Left colon (tissue), 2 donors: ENCODE measurements at regions not wholly inside any gene's neighbourhood (a gene's known extent, or its start where the extent isn't known, plus 50 kb on each side); places are given as distances from the start of the nearest gene placed in this dataset.

Experiments
- ATAC-seq: fragments of 200-7000 bp; cut with Tn5 transposase; one replicate; pipeline ENCODE4 v1.9.1; 2020; ENCODE audit warnings: mild to moderate bottlenecking, moderate library complexity
- DNase-seq, 2 donors: peaks; one replicate each; pipeline ENCODE4 v3.0.0-alpha.2; 2020
- intact Hi-C, 2 donors: fragments of 100-400 bp; cut with DNase I in 1 of 2; cut with micrococcal nuclease in 1 of 2; formaldehyde crosslinking; loops; one replicate each; pipeline versions ENCODE4 v1.11.2 to v1.14.0; 2022; cut with DNase I, micrococcal nuclease
- donor health status: DM: no; HTN: no; CAD: no.
- donor health status: DM: yes; HTN: yes; CAD: no.

- intact Hi-C loops = loop anchor here in 1 of 2 donors (10.0 kb wide), 1 partner anchor 55 kb away; no protein-coding TSS in a partner anchor
- ATAC-seq = no peak
- DNase-seq = no peak
These were observed 441.0 kb upstream of the SOX9 start for GRCh38 chr17:71679832-71680231.

- DNase-seq (peak; percentile 6 to 24), ATAC-seq (peak; percentile 98)
- intact Hi-C loops = loop anchor here in 1 of 2 donors (10.0 kb wide), 1 partner anchor 57 kb away; no protein-coding TSS in a partner anchor
These were observed 439.2 kb upstream of the SOX9 start for GRCh38 chr17:71681427-71682173.

- ATAC-seq (peak; percentile 35), DNase-seq (no peak)
- intact Hi-C loops = loop anchor here in 1 of 2 donors (10.0 kb wide), 1 partner anchor 57 kb away; no protein-coding TSS in a partner anchor
These were observed 438.7 kb upstream of the SOX9 start for GRCh38 chr17:71682174-71682494.

DNA sequence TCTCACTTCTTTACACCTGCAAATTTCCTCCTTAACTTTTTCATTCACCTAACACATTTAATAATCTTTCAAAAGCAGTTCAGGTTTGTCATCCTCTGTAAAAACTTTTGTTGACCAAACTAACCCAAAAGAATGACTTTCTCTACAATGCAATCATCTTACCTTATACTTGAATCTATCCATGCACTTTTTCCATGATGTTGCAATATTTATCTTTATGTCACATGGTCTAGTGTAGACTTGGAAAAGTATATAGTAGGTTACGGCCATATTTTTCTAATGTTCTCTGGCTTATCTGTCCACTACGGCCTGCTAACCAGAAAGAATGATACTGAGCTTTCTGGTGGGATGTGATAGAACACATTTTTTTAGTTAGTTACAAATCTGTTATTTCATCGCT lies 431.0 kb upstream of the SOX9 start:
- intact Hi-C loops = loop anchor here in 1 of 2 donors (10.0 kb wide), 1 partner anchor 65 kb away; no protein-coding TSS in a partner anchor
- DNase-seq = no peak
- no peak for ATAC-seq

GRCh38 chr17:71699907-71700306 lies 420.9 kb upstream of the SOX9 start:
- intact Hi-C loops = no loop called here
- DNase-seq (no peak), ATAC-seq (peak; percentile 52)

GRCh38 chr17:71703701-71704100 lies 417.1 kb upstream of the SOX9 start:
- DNase-seq (no peak), ATAC-seq (no peak)
- intact Hi-C loops = no loop called here

DNA sequence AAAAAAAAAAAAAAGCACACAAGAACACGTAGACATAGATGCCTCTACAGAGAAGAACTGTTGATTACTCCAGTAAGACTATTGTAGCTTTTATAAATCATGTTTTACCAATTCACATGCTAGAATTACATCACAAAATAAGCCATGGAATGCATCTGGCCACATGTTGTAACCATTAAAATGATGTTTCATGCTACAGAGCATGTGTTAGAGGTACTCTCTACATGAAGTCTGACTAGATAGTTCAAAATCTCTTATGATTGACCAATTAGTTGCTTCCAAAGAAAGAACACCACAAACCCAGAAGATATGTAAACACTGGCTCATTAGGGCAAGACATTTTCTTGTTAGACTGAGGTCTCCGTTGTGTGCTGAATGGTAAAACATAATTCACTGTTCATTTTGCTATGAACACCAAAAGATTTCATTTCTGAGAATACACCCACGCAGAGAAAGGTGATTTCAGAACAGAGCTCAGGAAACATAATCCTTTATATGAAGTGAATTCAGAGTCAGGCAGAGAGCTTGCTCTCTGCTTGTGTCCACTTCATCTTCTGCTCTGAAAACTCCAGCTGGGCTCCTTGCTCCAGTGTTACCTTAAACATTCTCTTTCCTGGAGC lies 411.4 kb upstream of the SOX9 start:
- ATAC-seq (no peak), DNase-seq (no peak)
- intact Hi-C loops = no loop called here

GRCh38 chr17:71709946-71710345 lies 410.9 kb upstream of the SOX9 start:
- DNase-seq (no peak), ATAC-seq (no peak)
- intact Hi-C loops = no loop called here

- ATAC-seq (no peak), DNase-seq (no peak)
These were observed 410.0 kb upstream of the SOX9 start for GRCh38 chr17:71710816-71711215.

GRCh38 chr17:71713846-71714245 lies 407.0 kb upstream of the SOX9 start:
- DNase-seq (no peak), ATAC-seq (no peak)
- intact Hi-C loops = no loop called here

More at GRCh38 chr17:71710816-71711215, 410.0 kb upstream of the SOX9 start:
- intact Hi-C loops = no loop called here

- DNase-seq = no peak
- no peak for ATAC-seq
- intact Hi-C loops = no loop called here
These were observed 396.5 kb upstream of the SOX9 start for GRCh38 chr17:71724339-71724738.

GRCh38 chr17:71725811-71726210 lies 395.0 kb upstream of the SOX9 start:
- intact Hi-C loops = no loop called here
- ATAC-seq = no peak

GRCh38 chr17:71726341-71726740 lies 394.5 kb upstream of the SOX9 start:
- DNase-seq (no peak), ATAC-seq (no peak)
- intact Hi-C loops = no loop called here

More at GRCh38 chr17:71725811-71726210, 395.0 kb upstream of the SOX9 start:
- DNase-seq = no peak

GRCh38 chr17:71727292-71727691 lies 393.5 kb upstream of the SOX9 start:
- intact Hi-C loops = no loop called here
- no peak for ATAC-seq

GRCh38 chr17:71727723-71728122 lies 393.1 kb upstream of the SOX9 start:
- intact Hi-C loops = no loop called here
- DNase-seq (no peak), ATAC-seq (no peak)

More at GRCh38 chr17:71727292-71727691, 393.5 kb upstream of the SOX9 start:
- no peak for DNase-seq

DNA sequence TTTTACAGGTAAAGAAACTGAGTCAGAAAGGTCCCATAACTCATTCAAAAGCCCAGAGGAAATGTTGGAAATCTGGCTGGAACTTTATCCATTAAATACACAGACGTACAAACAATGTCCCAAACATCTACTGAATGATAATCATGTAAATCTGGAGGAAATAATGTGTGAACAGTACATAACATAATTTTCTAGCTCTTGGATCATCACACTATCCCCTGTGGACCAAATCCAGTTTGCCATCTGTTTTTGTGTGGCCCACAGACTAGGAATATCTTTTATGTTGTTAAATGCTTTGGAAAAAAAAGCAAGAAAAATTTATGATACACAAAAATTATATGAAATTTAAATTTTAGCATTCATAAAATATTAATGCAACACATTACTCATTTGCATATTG lies 389.9 kb upstream of the SOX9 start:
- intact Hi-C loops = no loop called here
- ATAC-seq (no peak), DNase-seq (no peak)

DNA sequence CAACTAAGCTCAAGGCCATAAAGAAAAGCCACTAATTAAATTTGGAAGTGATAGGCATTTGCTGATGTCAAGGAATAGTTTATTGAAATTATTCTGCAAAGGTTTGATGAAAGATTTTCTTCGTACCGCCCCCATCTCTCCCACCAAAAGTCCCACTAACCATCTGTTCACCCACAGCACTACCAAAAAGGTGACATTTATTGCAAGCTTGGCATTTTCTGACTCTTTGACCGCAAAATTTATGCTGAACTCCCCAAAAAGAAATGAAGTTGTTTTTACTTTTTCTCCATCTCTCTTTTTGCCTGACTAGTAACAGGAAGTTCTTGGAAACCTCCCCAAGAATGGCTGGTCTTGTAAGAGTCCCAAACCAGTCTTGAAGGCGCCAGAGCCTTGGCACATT lies 384.9 kb upstream of the SOX9 start:
- intact Hi-C loops = no loop called here
- DNase-seq (no peak), ATAC-seq (no peak)

DNA sequence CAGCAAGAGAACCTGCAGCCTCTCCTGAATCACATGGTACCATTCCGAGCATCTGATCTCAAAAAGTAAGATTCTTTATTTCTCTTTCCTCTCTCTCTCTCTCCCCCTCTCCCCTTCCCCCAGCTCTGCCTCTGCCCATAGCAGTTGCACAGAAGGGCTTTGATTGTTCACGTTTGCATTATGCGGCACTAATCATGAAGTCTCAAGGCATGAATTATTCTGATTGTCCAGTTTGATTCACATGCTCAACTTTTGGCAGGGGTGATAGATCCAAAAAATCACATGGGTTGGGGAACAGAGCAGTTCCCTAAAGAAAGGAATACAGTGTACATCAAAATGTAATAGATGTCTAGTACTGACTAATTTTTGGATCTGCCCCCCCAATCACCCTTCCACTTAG lies 380.0 kb upstream of the SOX9 start:
- intact Hi-C loops = no loop called here
- ATAC-seq (no peak), DNase-seq (no peak)

DNA sequence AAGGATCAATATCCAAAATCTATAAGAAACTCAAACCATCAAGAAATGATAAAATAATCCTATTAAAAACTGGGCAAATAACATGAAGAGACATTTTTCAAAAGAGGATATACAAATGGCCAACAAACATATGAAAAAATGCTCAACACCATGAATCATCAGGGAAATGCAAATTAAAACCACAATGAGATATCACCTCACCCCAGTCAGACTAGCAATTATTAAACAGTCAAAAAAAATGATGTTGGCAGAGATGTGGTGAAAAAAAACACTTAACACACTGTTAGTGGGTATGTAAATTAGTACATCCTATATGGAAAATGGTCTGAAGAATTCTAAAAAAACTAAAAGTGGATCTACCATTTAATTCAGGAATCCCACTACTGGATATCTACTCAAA lies 379.0 kb upstream of the SOX9 start:
- intact Hi-C loops = no loop called here
- ATAC-seq (no peak), DNase-seq (no peak)

- intact Hi-C loops = no loop called here
- ATAC-seq (no peak), DNase-seq (no peak)
These were observed 371.9 kb upstream of the SOX9 start for GRCh38 chr17:71748872-71749271.

GRCh38 chr17:71753070-71753469 lies 367.8 kb upstream of the SOX9 start:
- intact Hi-C loops = no loop called here
- ATAC-seq = no peak
- DNase-seq = no peak
